Heart right ventricle (tissue), 16 donors: ENCODE measurements at regions not wholly inside any gene's neighbourhood (a gene's known extent, or its start where the extent isn't known, plus 50 kb on each side); places are given as distances from the start of the nearest gene placed in this dataset.
A peak's percentile ranks its signal among the peaks of the same experiment; 100 is the strongest.

Experiments used
- ATAC-seq, 8 donors: fragments of 200-7000 bp; cut with Tn5 transposase; one replicate each; pipeline ENCODE4 v1.9.1; 2020; ENCODE audit warnings: mild to moderate bottlenecking in 8 of 8, moderate library complexity in 8 of 8, moderate number of reproducible peaks in 1 of 8
- DNase-seq, 2 donors: peaks; one replicate each; pipeline ENCODE4 v3.0.0-alpha.2; 2020
- H3K27ac ChIP-seq, 10 donors: fragments of 200-600 bp; sonication (generic) in 2 of 10; one replicate each; pipeline versions ENCODE4 v1.5.0 to v1.8.0; 2020 to 2022; ENCODE audit warnings: mild to moderate bottlenecking in 3 of 10
- H3K27me3 ChIP-seq, 7 donors: fragments of 200-600 bp; one replicate each; pipeline ENCODE4 v1.8.0; 2021 to 2022; ENCODE audit warnings: mild to moderate bottlenecking in 2 of 7
- H3K36me3 ChIP-seq, 9 donors: fragments of 200-600 bp; sonication (generic) in 1 of 9; one replicate each; pipeline versions ENCODE4 v1.5.0 to v1.8.0; 2020 to 2022; ENCODE audit warnings: mild to moderate bottlenecking in 2 of 9
- H3K4me1 ChIP-seq, 9 donors: fragments of 200-600 bp; sonication (generic) in 1 of 9; one replicate each; pipeline versions ENCODE4 v1.5.0 to v1.8.0; 2020 to 2022; ENCODE audit warnings: mild to moderate bottlenecking in 4 of 9
- H3K4me3 ChIP-seq, 10 donors: fragments of 200-600 bp; sonication (generic) in 2 of 10; one replicate each; pipeline versions ENCODE4 v1.5.0 to v1.8.0; 2020 to 2022; ENCODE audit warnings: mild to moderate bottlenecking in 7 of 10, moderate library complexity in 2 of 10
- H3K9me3 ChIP-seq, 11 donors: fragments of 200-600 bp in 10 of 11; sonication (generic) in 2 of 11; one replicate each; pipeline versions ENCODE4 v1.5.0 to v1.8.0; 2013 to 2022; ENCODE audit warnings: mild to moderate bottlenecking in 2 of 11, control low read depth in 1 of 11, moderate library complexity in 1 of 11
- CTCF ChIP-seq, 9 donors: fragments of 200-600 bp; sonication (generic) in 2 of 9; IDR thresholded peaks; one replicate each; pipeline versions ENCODE4 v1.5.0 to v1.8.0; 2021 to 2022; ENCODE audit warnings: antibody characterized with exemption in 9 of 9, mild to moderate bottlenecking in 5 of 9, moderate library complexity in 1 of 9
- WGBS, 2 donors: extraction: QIAGEN DNeasy Blood & Tissue Kit; methylation state at CpG; one replicate each; pipeline ENCODE4 v1.1.7; 2013; ENCODE audit warnings: inconsistent platforms in 1 of 2; 5-methylcytosine and 5-hydroxymethylcytosine counted together
- intact Hi-C, 10 donors: fragments of 100-400 bp; cut with DNase I; formaldehyde crosslinking; loops; one replicate each; pipeline versions ENCODE4 v1.11.1 to v1.14.2; 2022
- donor health status: Arrhythmogenic right ventricular cardiomyopathy.
- donor health status: ischemic (EF 13 %, LVEDD 7.1; RV severe dilation, severe dysfunction).
- donor health status: healthy with polysubstance abuse.
- donor health status: DM: no; HTN: yes; CAD: no.
- donor health status: DM: no; HTN: no; CAD: no.
- donor health status: ischemic (EF 25% LVEDD 6.9; RV normal size, moderate dysfunction).
- donor health status: ischemic (EF 25% LVEDD 5.7; RV mildly dilated, moderate dysfunction).
- donor health status: healthy.
- donor health status: DM: yes; HTN: yes; CAD: no.
- donor health status: Ischemic cardiomyopathy.
- donor health status: ischemic (EF 35%, LVEDD 5.7; RV mildly dilated, moderate dysfunction).
- donor health status: nonischemic (EF 11% LVEDD 7.7; RV severe dilation, severe dysfunction).
- donor health status: DM: yes; HTN: yes; CAD: no.
- donor health status: PGD.
- donor health status: ischemic (EF 29% LVEDD 5.4; RV normal size, mild dysfunction).
- donor health status: nonischemic (EF 23%, LVEDD 6.1; RV moderate dilation, normal function).

DNA sequence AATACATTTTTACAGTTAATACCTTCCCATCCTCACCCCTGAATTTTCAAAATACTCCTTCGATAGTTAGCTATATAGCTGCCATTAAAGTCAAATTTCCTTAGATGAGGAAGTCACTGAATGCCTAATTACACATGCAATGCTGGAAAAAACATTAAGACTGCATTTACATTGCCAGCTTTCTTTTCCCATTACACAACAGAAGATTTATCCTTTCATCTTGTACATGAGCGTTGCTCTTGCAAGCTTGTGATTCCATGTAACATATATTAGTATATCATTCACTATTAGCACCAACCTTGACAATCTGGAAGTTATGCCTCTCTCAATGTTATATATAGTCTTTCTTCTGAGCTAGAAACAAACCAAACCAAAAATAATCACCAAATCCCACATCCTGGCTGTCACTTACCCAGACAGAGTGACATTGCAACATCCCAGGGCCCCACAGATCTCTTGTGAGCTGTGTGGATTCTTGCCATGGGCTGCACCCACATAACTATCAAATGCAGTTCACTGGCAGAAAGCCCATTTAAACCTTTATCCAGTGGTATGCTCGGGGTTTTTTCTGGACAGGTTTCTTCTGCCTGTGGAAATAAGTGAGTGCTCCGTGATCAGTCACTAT lies 79.2 kb upstream of the PAPOLG start:
- peaks cover 0 to 27% (median 4%) of the 10 kb centered on the region in 7 donors for H3K27me3 ChIP-seq
- H3K4me1 ChIP-seq: peaks cover 0 to 6% (median 0%) of the 10 kb centered on the region in 9 donors
- no peak for DNase-seq
- H3K36me3 ChIP-seq: no peaks in the 10 kb centered on the region
- TF ChIP-seq CTCF (IDR thresholded peaks at IDR 0.05): no peak
- no peak overlapping the region for H3K27ac ChIP-seq
- 52 to 54% methylated on average over 4 of the region's 4 CpGs for WGBS, 2 donors
- H3K4me3 ChIP-seq: no peak overlapping the region
- intact Hi-C loops: loop anchor here in 1 of 10 donors (10.0 kb wide), 1 partner anchor 1912 kb away; no protein-coding TSS in a partner anchor
- H3K9me3 ChIP-seq: no peaks in the 10 kb centered on the region
- ATAC-seq: no peak

DNA sequence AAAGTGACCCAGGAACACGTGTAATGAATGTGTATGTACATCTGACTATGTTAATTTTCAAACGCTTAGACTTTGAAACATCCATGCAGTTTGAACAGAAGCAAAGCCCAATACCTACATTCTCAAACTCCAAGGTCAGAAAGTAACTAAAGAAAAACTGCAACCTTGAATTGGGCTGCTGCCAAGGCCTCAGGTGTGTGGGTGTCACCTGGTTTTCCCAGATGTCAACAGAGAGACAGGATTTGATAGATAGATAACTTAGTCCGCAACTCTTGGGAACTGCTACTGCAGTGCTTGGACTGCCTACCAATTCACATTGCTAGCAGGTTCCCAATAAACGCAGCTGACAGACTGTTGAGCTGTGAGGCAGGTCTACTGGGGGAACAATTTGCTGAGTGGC lies 78.7 kb upstream of the PAPOLG start:
- Histone ChIP-seq H3K27me3 (peaks cover 0 to 27% (median 4%) of the 10 kb centered on the region in 7 donors), H3K27ac (no peak overlapping the region), H3K36me3 (no peaks in the 10 kb centered on the region), H3K4me3 (no peak overlapping the region), H3K4me1 (peaks cover 0 to 6% (median 0%) of the 10 kb centered on the region in 9 donors), H3K9me3 (no peaks in the 10 kb centered on the region)
- WGBS, 2 donors: 57 to 66% methylated on average over 4 of the region's 4 CpGs
- intact Hi-C loops: loop anchor here in 1 of 10 donors (10.0 kb wide), 1 partner anchor 1913 kb away; no protein-coding TSS in a partner anchor
- no peak for TF ChIP-seq CTCF (IDR thresholded peaks at IDR 0.05)
- ATAC-seq (no peak), DNase-seq (no peak)

DNA sequence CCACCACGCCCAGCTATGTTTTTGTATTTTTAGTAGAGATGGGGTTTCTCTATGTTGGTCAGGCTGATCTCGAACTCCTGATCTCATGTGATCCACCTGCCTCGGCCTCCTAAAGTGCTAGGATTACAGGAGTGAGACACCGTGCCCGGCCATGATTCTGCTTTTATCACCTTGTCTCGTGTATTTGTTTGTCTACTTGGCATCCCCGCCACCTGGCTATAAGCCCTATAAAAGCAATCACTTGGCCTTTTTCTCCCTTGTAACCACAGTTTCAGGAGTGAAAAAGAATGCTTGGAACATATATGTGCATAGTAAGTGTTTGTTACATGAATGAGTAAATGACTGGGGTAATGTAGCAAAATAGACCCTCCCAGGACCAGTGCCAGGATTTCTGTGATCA lies 77.5 kb upstream of the PAPOLG start:
- ATAC-seq (no peak), DNase-seq (no peak)
- H3K9me3 ChIP-seq: no peaks in the 10 kb centered on the region
- H3K36me3 ChIP-seq: no peaks in the 10 kb centered on the region
- peaks cover 0 to 27% (median 4%) of the 10 kb centered on the region in 7 donors for H3K27me3 ChIP-seq
- TF ChIP-seq CTCF (IDR thresholded peaks at IDR 0.05): no peak
- no peak overlapping the region for H3K4me3 ChIP-seq
- intact Hi-C loops: loop anchor here in 1 of 10 donors (10.0 kb wide), 1 partner anchor 1914 kb away; no protein-coding TSS in a partner anchor
- no peak overlapping the region for H3K27ac ChIP-seq
- H3K4me1 ChIP-seq: peaks cover 0 to 6% (median 0%) of the 10 kb centered on the region in 9 donors
- 81 to 91% methylated on average over 7 of the region's 7 CpGs for WGBS, 2 donors

- no peak for TF ChIP-seq CTCF (IDR thresholded peaks at IDR 0.05)
- no peaks in the 10 kb centered on the region for H3K9me3 ChIP-seq
- peaks cover 0 to 6% (median 0%) of the 10 kb centered on the region in 9 donors for H3K4me1 ChIP-seq
- H3K27me3 ChIP-seq: peaks cover 0 to 27% (median 4%) of the 10 kb centered on the region in 7 donors
- H3K27ac ChIP-seq: no peak overlapping the region
- 55% methylated on average over 9 of the region's 9 CpGs for WGBS, 2 donors
- H3K4me3 ChIP-seq: no peak overlapping the region
- intact Hi-C loops: loop anchor here in 1 of 10 donors (10.0 kb wide), 1 partner anchor 1914 kb away; no protein-coding TSS in a partner anchor
- ATAC-seq: peak in 4 of 8 donors; percentile 27 to 61 (median 43)
- no peak for DNase-seq
- no peaks in the 10 kb centered on the region for H3K36me3 ChIP-seq
Observed at GRCh38 chr2:60679036-60679780, 76.9 kb upstream of the PAPOLG start.
